ENCODE measurements at regions not wholly inside any gene's neighbourhood (a gene's known extent, or its start where the extent isn't known, plus 50 kb on each side); places are given as distances from the start of the nearest gene placed in this dataset.

DNA sequence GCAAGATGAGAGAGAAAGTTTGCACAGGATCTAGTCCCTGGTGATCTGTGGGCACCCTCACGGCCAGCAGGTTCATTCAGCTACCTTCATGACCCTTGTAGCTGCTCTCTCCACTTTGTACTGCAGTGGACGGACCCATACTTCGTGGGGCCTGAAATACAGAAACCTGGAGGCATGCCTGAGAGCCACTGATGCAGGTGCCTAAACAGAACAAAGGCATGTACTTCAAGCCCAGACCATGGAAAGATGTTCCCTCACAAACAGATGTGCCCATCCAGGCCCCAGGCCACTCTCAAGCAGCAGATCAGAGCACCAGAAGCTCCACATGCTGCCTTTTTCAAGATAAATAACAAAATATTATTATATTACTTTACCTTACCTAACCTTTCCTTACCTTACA, 1629.0 kb downstream of the ARAP2 start:
- TF ChIP-seq POLR2A (IDR thresholded peaks at IDR 0.05; ENCODE audit: low read length) = no peak
- TF ChIP-seq, protein P1, sequence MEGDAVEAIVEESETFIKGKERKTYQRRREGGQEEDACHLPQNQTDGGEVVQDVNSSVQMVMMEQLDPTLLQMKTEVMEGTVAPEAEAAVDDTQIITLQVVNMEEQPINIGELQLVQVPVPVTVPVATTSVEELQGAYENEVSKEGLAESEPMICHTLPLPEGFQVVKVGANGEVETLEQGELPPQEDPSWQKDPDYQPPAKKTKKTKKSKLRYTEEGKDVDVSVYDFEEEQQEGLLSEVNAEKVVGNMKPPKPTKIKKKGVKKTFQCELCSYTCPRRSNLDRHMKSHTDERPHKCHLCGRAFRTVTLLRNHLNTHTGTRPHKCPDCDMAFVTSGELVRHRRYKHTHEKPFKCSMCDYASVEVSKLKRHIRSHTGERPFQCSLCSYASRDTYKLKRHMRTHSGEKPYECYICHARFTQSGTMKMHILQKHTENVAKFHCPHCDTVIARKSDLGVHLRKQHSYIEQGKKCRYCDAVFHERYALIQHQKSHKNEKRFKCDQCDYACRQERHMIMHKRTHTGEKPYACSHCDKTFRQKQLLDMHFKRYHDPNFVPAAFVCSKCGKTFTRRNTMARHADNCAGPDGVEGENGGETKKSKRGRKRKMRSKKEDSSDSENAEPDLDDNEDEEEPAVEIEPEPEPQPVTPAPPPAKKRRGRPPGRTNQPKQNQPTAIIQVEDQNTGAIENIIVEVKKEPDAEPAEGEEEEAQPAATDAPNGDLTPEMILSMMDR (IDR thresholded peaks at IDR 0.05) = no peak
- no peak for TF ChIP-seq TP53 (CRISPR knock-in tag; IDR thresholded peaks at IDR 0.05)
- no peak for TF ChIP-seq RFX5 (IDR thresholded peaks at IDR 0.05)
- TF ChIP-seq, protein P2, sequence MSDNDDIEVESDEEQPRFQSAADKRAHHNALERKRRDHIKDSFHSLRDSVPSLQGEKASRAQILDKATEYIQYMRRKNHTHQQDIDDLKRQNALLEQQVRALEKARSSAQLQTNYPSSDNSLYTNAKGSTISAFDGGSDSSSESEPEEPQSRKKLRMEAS (IDR thresholded peaks at IDR 0.05) = no peak
- TF ChIP-seq MYC (IDR thresholded peaks at IDR 0.05; ENCODE audit: borderline replicate concordance, low read length) = no peak
- TF ChIP-seq KDM1A (IDR thresholded peaks at IDR 0.05; ENCODE audit: low read depth) = no peak
- TF ChIP-seq PHF8 (IDR thresholded peaks at IDR 0.05; ENCODE audit: borderline replicate concordance, low read depth) = no peak
- no peak for TF ChIP-seq SMC3 (IDR thresholded peaks at IDR 0.05)
- TF ChIP-seq JUN (IDR thresholded peaks at IDR 0.05) = no peak
- TF ChIP-seq SREBF2 (IDR thresholded peaks at IDR 0.05) = no peak
